Esophagus squamous epithelium (tissue), 5 donors: ENCODE measurements at regions not wholly inside any gene's neighbourhood (a gene's known extent, or its start where the extent isn't known, plus 50 kb on each side); places are given as distances from the start of the nearest gene placed in this dataset.

Source experiments
- DNase-seq: peaks from one replicate; lab custom pipeline; 2025; lab: John Stamatoyannopoulos, UW
- H3K27ac ChIP-seq, 4 donors: fragments of 200-600 bp; sonication (generic); one replicate each; pipeline ENCODE4 v1.5.1; 2016 to 2019; ENCODE audit warnings: mild to moderate bottlenecking in 1 of 4
- H3K27me3 ChIP-seq, 4 donors: fragments of 200-600 bp; sonication (generic); 1 replicate in 3 of 4; 2 replicates in 1 of 4; pipeline versions ENCODE4 v1.5.1 to v1.6.0; 2017 to 2021; ENCODE audit warnings: antibody characterized with exemption in 1 of 4
- H3K36me3 ChIP-seq, 3 donors: fragments of 200-600 bp; sonication (generic); one replicate each; pipeline ENCODE4 v1.5.1; 2016 to 2019
- H3K4me1 ChIP-seq, 3 donors: fragments of 200-600 bp; sonication (generic); one replicate each; pipeline ENCODE4 v1.5.1; 2017 to 2019
- H3K4me3 ChIP-seq, 4 donors: fragments of 200-600 bp; sonication (generic); 1 replicate in 3 of 4; 2 replicates in 1 of 4; pipeline ENCODE4 v1.5.1; 2016 to 2019; ENCODE audit warnings: mild to moderate bottlenecking in 2 of 4, moderate library complexity in 1 of 4
- H3K9me3 ChIP-seq, 3 donors: fragments of 200-600 bp; sonication (generic); one replicate each; pipeline ENCODE4 v1.5.1; 2016 to 2019
- POLR2A ChIP-seq, 4 donors: fragments of 450-650 bp; IDR thresholded peaks; one replicate each; pipeline ENCODE4 v1.6.1; 2017; ENCODE audit warnings: antibody characterized with exemption in 4 of 4, mild to moderate bottlenecking in 4 of 4, moderate library complexity in 3 of 4
- WGBS, 2 donors: methylation state at CpG; one replicate each; pipeline ENCODE4 v1.1.5; 2018; 5-methylcytosine and 5-hydroxymethylcytosine counted together
- intact Hi-C: fragments of 100-400 bp; cut with DNase I; formaldehyde crosslinking; loops from one replicate; pipeline ENCODE4 v1.15.0; 2022
- TF ChIP-seq, protein P1 (sequence below), 6 experiments: fragments of 450-650 bp in 4 of 6; fragments of 200-600 bp in 2 of 6; sonication (generic) in 2 of 6; IDR thresholded peaks; one replicate each; pipeline ENCODE4 v1.5.1; 2016 to 2019; ENCODE audit warnings: antibody characterized with exemption in 6 of 6, mild to moderate bottlenecking in 4 of 6, moderate library complexity in 4 of 6
- donor health status: DM: yes; HTN: yes; CAD: no.

DNA sequence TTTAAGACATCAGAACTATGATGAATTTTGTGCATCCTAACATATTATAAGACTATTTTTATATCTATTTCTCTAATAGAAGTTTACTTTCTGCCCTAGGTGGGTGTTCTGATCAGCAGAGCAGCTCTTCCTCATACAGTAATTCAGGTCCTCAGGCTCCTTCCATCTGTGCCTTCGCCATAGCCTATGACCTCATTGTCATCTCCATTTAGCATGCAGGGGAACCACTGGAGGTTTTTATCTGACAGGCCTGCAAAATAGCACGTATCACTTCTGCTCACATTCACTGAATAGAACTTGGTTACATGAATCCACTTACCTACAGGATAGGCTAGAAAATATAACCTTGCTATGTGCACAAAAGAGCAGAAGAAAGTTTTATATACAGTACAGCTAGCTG lies 159.4 kb upstream of the CCNH start:
- no peaks in the 10 kb centered on the region for H3K36me3 ChIP-seq
- TF ChIP-seq, protein P1, sequence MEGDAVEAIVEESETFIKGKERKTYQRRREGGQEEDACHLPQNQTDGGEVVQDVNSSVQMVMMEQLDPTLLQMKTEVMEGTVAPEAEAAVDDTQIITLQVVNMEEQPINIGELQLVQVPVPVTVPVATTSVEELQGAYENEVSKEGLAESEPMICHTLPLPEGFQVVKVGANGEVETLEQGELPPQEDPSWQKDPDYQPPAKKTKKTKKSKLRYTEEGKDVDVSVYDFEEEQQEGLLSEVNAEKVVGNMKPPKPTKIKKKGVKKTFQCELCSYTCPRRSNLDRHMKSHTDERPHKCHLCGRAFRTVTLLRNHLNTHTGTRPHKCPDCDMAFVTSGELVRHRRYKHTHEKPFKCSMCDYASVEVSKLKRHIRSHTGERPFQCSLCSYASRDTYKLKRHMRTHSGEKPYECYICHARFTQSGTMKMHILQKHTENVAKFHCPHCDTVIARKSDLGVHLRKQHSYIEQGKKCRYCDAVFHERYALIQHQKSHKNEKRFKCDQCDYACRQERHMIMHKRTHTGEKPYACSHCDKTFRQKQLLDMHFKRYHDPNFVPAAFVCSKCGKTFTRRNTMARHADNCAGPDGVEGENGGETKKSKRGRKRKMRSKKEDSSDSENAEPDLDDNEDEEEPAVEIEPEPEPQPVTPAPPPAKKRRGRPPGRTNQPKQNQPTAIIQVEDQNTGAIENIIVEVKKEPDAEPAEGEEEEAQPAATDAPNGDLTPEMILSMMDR (IDR thresholded peaks at IDR 0.05) = no peak
- no peak for TF ChIP-seq POLR2A (IDR thresholded peaks at IDR 0.05)
- no peaks in the 10 kb centered on the region for H3K4me1 ChIP-seq
- WGBS, 2 donors = 49 to 58% methylated on average over 2 of the region's 2 CpGs
- H3K9me3 ChIP-seq = no peaks in the 10 kb centered on the region
- intact Hi-C loops = no loop called here
- no peaks in the 10 kb centered on the region for H3K27me3 ChIP-seq
- DNase-seq = no peak
- no peak overlapping the region for H3K4me3 ChIP-seq
- H3K27ac ChIP-seq = no peak overlapping the region

DNA sequence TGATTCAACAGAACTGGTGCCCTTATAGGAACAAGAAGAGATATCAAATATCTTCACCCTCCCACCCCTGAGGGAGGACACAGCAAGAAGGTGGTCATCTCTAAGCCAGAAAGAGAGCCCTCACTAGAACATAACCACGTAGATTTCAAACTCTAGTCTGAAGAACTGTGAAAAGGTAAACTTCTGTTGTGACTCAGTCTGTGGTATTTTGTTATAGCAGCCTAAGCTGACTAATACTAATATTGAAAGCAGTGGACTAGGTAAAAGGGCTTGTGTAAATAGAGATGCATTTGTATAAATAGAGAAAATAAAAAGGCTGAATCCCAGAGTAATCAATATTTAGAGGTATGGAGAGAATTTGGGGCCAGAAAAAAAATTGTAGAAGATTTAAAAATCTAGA lies 157.6 kb upstream of the CCNH start:
- Histone ChIP-seq H3K4me3 (no peak overlapping the region), H3K27me3 (no peaks in the 10 kb centered on the region), H3K27ac (no peak overlapping the region), H3K9me3 (no peaks in the 10 kb centered on the region), H3K4me1 (no peaks in the 10 kb centered on the region), H3K36me3 (no peaks in the 10 kb centered on the region)
- TF ChIP-seq POLR2A (IDR thresholded peaks at IDR 0.05) = no peak
- TF ChIP-seq, protein P1 (IDR thresholded peaks at IDR 0.05) = no peak
- no peak for DNase-seq
- intact Hi-C loops = no loop called here
- 21 to 47% methylated on average over 1 of the region's 1 CpG for WGBS, 2 donors

DNA sequence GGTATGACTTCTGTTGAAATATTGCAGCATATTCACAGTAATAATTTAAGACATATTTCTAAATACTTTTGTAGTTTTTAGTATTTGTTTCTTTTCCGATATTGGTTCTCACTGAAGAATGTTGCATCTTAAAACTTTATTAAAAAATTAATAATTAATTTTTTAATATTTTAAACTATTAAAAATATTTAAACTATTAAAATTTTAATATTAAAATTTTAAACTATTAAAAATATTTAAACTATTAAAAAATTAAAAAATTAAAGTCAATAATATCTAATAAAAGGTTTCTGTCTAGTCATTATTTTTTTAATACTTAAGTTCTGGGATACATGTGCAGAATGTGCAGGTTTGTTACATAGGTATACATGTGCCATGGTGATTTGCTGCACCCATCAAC lies 149.3 kb upstream of the CCNH start:
- WGBS, 2 donors = 91 to 93% methylated on average over 1 of the region's 1 CpG
- TF ChIP-seq POLR2A (IDR thresholded peaks at IDR 0.05) = no peak
- TF ChIP-seq, protein P1 (IDR thresholded peaks at IDR 0.05) = no peak

DNA sequence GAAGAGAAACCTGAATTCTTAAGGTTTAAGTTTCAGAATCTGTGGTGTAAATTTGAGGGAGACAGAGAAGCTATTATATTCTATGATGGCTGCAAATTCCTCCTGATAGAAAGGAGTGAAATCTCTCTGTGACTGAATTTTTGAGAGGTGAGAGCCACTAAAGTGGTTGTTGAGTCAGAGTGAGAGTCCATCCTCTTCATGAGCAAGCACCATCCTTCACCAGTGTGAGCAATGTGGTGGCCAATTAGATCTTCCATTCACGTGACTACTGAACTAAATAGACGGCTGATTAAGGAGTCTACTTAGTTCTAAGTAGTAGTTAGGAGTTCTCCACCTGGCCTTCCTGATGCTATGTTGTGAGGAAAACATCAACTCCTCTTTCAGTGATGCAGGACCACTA lies 147.8 kb upstream of the CCNH start:
- Histone ChIP-seq H3K4me1 (no peaks in the 10 kb centered on the region), H3K4me3 (no peak overlapping the region), H3K27ac (no peak overlapping the region), H3K9me3 (no peaks in the 10 kb centered on the region), H3K36me3 (no peaks in the 10 kb centered on the region), H3K27me3 (no peaks in the 10 kb centered on the region)
- intact Hi-C loops = no loop called here
- WGBS, 2 donors = 59 to 73% methylated on average over 2 of the region's 2 CpGs
- DNase-seq = no peak
- no peak for TF ChIP-seq POLR2A (IDR thresholded peaks at IDR 0.05)
- TF ChIP-seq, protein P1 (IDR thresholded peaks at IDR 0.05) = no peak

More for the DNA sequence above, 149.3 kb upstream of the CCNH start:
- DNase-seq = no peak
- Histone ChIP-seq H3K36me3 (no peaks in the 10 kb centered on the region), H3K27me3 (no peaks in the 10 kb centered on the region), H3K9me3 (no peaks in the 10 kb centered on the region), H3K4me1 (no peaks in the 10 kb centered on the region), H3K27ac (no peak overlapping the region), H3K4me3 (no peak overlapping the region)
- intact Hi-C loops = no loop called here

DNA sequence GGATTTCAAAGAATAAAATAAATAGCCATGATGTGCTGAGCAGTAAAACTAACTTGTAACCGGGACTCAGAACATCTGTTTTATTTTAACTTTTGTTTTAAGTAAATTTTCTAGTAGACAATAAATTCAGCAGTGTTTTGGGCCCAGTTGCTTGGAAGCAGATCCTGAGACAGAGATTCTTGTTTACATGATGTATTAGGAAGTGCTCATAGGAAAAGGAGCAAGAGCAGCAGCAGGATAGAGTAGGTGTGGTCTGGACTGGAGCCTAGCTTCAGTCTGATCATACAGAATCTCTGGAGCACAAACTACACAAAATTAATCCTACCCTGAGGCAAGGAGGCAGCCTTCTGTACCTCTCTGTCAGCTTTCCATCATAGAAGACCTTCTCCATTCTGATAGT lies 139.2 kb upstream of the CCNH start:
- H3K36me3 ChIP-seq = no peaks in the 10 kb centered on the region
- TF ChIP-seq POLR2A (IDR thresholded peaks at IDR 0.05) = no peak
- TF ChIP-seq, protein P1 (IDR thresholded peaks at IDR 0.05) = no peak
- no peak overlapping the region for H3K4me3 ChIP-seq
- intact Hi-C loops = no loop called here
- no peak overlapping the region for H3K27ac ChIP-seq
- 14 to 33% methylated on average over 1 of the region's 1 CpG for WGBS, 2 donors
- H3K9me3 ChIP-seq = no peaks in the 10 kb centered on the region
- H3K27me3 ChIP-seq = no peaks in the 10 kb centered on the region
- no peak for DNase-seq
- no peaks in the 10 kb centered on the region for H3K4me1 ChIP-seq
